ENCODE measurements at regions not wholly inside any gene's neighbourhood (a gene's known extent, or its start where the extent isn't known, plus 50 kb on each side); places are given as distances from the start of the nearest gene placed in this dataset.

DNA sequence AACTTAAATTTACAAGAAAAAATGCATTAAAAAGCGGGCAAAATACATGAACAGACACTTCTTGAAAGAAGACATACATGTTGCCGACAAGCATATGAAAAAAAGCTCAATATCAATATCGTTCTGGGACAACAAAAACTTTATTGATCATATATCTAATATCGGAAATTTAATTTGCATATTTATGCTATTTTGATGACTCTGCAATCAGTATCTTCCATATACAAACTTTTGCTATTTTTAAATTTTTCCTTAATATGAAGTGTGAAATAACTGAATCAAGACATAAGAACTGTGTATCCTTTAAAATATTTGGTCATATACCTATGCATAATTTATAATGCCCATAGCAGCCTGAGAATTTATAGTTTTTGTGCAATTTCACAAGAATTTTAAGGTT, 224.6 kb downstream of the ALX1 start:
- no peak overlapping the region for H3K27ac ChIP-seq (ENCODE audit: extremely low read depth, low read depth, low read length)
- CTCF ChIA-PET = interaction anchor here (0.6 to 1.2 kb wide), 2 partner anchors 209 to 363 kb away, joined by 3 to 5 read pairs; no protein-coding TSS in a partner anchor
- no peak overlapping the region for H3K4me3 ChIP-seq (ENCODE audit: low read depth, low read length)
- H3K4me1 ChIP-seq (ENCODE audit: control insufficient read depth, insufficient read depth, low read length) = no peaks in the 10 kb centered on the region
- TF ChIP-seq FEZF1 (tag by site-specific recombination; IDR thresholded peaks at IDR 0.05) (no peak), ZNF169 (tag by site-specific recombination; IDR thresholded peaks at IDR 0.05) (no peak), ZNF292 (tag by site-specific recombination; IDR thresholded peaks at IDR 0.05; ENCODE audit: borderline replicate concordance, low read depth) (no peak), ZNF529 (tag by site-specific recombination; IDR thresholded peaks at IDR 0.05; ENCODE audit: insufficient replicate concordance) (no peak), ZNF248 (tag by site-specific recombination; IDR thresholded peaks at IDR 0.05) (no peak), YY2 (tag by site-specific recombination; IDR thresholded peaks at IDR 0.05) (no peak), ZIC2 (tag by site-specific recombination; IDR thresholded peaks at IDR 0.05) (no peak), ZNF223 (tag by site-specific recombination; IDR thresholded peaks at IDR 0.05) (no peak), SP3 (tag by site-specific recombination; IDR thresholded peaks at IDR 0.05) (no peak), ZNF660 (tag by site-specific recombination; IDR thresholded peaks at IDR 0.05) (no peak), ZFP3 (tag by site-specific recombination; IDR thresholded peaks at IDR 0.05; ENCODE audit: low read depth) (no peak)
- H3K9me3 ChIP-seq (ENCODE audit: control insufficient read depth, insufficient read depth, low read depth, low read length) = no peaks in the 10 kb centered on the region
- POLR2A ChIA-PET = no interaction called here
- no peaks in the 10 kb centered on the region for H3K36me3 ChIP-seq (ENCODE audit: control insufficient read depth in 2 of 2, insufficient read depth in 1 of 2, low read length in 2 of 2)

DNA sequence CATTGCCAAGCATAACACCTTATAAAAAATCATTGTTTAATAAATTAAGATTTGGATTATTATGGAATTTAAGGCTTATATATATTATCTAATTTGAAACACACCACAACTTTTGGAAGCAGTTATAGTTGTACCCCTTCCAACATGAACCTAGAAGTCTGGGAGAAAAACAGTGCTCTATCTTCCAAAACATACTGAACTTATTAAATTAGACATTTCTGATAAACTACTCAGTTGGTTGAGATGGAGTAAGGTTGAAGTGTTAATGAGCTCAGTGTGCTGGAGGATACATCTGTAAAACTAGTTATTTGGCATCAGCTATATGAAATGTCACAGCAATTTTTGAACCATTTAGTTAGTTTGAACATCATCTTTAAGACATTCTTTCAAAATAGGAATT, 227.4 kb downstream of the ALX1 start:
- TF ChIP-seq, protein P1, sequence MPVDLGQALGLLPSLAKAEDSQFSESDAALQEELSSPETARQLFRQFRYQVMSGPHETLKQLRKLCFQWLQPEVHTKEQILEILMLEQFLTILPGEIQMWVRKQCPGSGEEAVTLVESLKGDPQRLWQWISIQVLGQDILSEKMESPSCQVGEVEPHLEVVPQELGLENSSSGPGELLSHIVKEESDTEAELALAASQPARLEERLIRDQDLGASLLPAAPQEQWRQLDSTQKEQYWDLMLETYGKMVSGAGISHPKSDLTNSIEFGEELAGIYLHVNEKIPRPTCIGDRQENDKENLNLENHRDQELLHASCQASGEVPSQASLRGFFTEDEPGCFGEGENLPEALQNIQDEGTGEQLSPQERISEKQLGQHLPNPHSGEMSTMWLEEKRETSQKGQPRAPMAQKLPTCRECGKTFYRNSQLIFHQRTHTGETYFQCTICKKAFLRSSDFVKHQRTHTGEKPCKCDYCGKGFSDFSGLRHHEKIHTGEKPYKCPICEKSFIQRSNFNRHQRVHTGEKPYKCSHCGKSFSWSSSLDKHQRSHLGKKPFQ (tag by site-specific recombination; IDR thresholded peaks at IDR 0.05) = no peak
- no peak for TF ChIP-seq ZNF776 (tag by site-specific recombination; IDR thresholded peaks at IDR 0.05; ENCODE audit: borderline replicate concordance)
- TF ChIP-seq, protein P2, sequence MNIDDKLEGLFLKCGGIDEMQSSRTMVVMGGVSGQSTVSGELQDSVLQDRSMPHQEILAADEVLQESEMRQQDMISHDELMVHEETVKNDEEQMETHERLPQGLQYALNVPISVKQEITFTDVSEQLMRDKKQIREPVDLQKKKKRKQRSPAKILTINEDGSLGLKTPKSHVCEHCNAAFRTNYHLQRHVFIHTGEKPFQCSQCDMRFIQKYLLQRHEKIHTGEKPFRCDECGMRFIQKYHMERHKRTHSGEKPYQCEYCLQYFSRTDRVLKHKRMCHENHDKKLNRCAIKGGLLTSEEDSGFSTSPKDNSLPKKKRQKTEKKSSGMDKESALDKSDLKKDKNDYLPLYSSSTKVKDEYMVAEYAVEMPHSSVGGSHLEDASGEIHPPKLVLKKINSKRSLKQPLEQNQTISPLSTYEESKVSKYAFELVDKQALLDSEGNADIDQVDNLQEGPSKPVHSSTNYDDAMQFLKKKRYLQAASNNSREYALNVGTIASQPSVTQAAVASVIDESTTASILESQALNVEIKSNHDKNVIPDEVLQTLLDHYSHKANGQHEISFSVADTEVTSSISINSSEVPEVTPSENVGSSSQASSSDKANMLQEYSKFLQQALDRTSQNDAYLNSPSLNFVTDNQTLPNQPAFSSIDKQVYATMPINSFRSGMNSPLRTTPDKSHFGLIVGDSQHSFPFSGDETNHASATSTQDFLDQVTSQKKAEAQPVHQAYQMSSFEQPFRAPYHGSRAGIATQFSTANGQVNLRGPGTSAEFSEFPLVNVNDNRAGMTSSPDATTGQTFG (tag by site-specific recombination; IDR thresholded peaks at IDR 0.05; ENCODE audit: borderline replicate concordance) = no peak
- TF ChIP-seq, protein P3, sequence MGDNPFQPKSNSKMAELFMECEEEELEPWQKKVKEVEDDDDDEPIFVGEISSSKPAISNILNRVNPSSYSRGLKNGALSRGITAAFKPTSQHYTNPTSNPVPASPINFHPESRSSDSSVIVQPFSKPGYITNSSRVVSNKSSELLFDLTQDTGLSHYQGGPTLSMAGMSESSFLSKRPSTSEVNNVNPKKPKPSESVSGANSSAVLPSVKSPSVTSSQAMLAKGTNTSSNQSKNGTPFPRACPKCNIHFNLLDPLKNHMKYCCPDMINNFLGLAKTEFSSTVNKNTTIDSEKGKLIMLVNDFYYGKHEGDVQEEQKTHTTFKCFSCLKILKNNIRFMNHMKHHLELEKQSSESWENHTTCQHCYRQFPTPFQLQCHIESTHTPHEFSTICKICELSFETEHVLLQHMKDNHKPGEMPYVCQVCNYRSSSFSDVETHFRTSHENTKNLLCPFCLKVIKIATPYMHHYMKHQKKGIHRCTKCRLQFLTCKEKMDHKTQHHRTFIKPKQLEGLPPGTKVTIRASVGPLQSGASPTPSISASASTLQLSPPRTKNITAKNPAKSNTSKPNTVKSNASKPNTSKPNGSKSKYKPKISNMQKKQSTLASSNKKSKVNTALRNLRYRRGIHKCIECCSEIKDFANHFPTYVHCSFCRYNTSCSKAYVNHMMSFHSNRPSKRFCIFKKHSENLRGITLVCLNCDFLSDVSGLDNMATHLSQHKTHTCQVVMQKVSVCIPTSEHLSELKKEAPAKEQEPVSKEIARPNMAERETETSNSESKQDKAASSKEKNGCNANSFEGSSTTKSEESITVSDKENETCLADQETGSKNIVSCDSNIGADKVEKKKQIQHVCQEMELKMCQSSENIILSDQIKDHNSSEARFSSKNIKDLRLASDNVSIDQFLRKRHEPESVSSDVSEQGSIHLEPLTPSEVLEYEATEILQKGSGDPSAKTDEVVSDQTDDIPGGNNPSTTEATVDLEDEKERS (tag by site-specific recombination; IDR thresholded peaks at IDR 0.05) = no peak
- TF ChIP-seq, protein P4, sequence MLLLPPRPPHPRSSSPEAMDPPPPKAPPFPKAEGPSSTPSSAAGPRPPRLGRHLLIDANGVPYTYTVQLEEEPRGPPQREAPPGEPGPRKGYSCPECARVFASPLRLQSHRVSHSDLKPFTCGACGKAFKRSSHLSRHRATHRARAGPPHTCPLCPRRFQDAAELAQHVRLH (tag by site-specific recombination; IDR thresholded peaks at IDR 0.05) = no peak
- no peak for TF ChIP-seq ZNF274 (IDR thresholded peaks at IDR 0.05; ENCODE audit: low read length)
- no peak for TF ChIP-seq ZNF274 (tag by site-specific recombination; IDR thresholded peaks at IDR 0.05; ENCODE audit: borderline replicate concordance)
- TF ChIP-seq ZNF211 (tag by site-specific recombination; IDR thresholded peaks at IDR 0.05; ENCODE audit: low read depth) = no peak
- TF ChIP-seq ZEB2 (tag by site-specific recombination; IDR thresholded peaks at IDR 0.05) = no peak
- no peak for TF ChIP-seq ZNF132 (tag by site-specific recombination; IDR thresholded peaks at IDR 0.05; ENCODE audit: borderline replicate concordance)
- no peak for TF ChIP-seq ZNF112 (tag by site-specific recombination; IDR thresholded peaks at IDR 0.05)
- no peak for TF ChIP-seq ZNF426 (tag by site-specific recombination; IDR thresholded peaks at IDR 0.05)
- no peak for TF ChIP-seq ZSCAN23 (tag by site-specific recombination; IDR thresholded peaks at IDR 0.05)
- TF ChIP-seq ZNF521 (tag by site-specific recombination; IDR thresholded peaks at IDR 0.05) = no peak
- no peak for TF ChIP-seq OVOL3 (tag by site-specific recombination; IDR thresholded peaks at IDR 0.05)
- no peak for TF ChIP-seq ZNF202 (tag by site-specific recombination; IDR thresholded peaks at IDR 0.05; ENCODE audit: borderline replicate concordance)
- no peaks in the 10 kb centered on the region for H3K9me3 ChIP-seq (ENCODE audit: control insufficient read depth, insufficient read depth, low read depth, low read length)
- ChIA-PET CTCF (no interaction called here), POLR2A (no interaction called here)
- no peak overlapping the region for H3K4me3 ChIP-seq (ENCODE audit: low read depth, low read length)
- H3K4me1 ChIP-seq (ENCODE audit: control insufficient read depth, insufficient read depth, low read length) = no peaks in the 10 kb centered on the region
- no peaks in the 10 kb centered on the region for H3K36me3 ChIP-seq (ENCODE audit: control insufficient read depth in 2 of 2, insufficient read depth in 1 of 2, low read length in 2 of 2)
- no peak overlapping the region for H3K27ac ChIP-seq (ENCODE audit: extremely low read depth, low read depth, low read length)

Measured in HEK293 (cell line).